Endothelial cell of umbilical vein (primary cell): ENCODE measurements at regions not wholly inside any gene's neighbourhood (a gene's known extent, or its start where the extent isn't known, plus 50 kb on each side); places are given as distances from the start of the nearest gene placed in this dataset.

Experiments
- BruUV-seq: library from RNA; stranded (reverse); fragments of 400-500 nt; replicated peaks from 2 replicates; lab custom pipeline; 2021; lab: Mats Ljungman, UMichigan
- CTCF ChIA-PET: fragments of 300-600, 350-600 bp; sonication (Branson Sonifier 250); formaldehyde crosslinking; loops from one replicate; lab custom pipeline; 2021; ENCODE audit warnings: antibody characterized with exemption, inconsistent platforms; lab: Charles Lee
- POLR2A ChIA-PET: fragments of 300-600, 350-600 bp; sonication (Branson Sonifier 250); formaldehyde crosslinking; loops from one replicate; lab custom pipeline; 2021; ENCODE audit warnings: antibody characterized with exemption, inconsistent platforms; lab: Charles Lee
- DNase-seq: peaks from one replicate; pipeline ENCODE4 v3.0.0-alpha.2; 2011; ENCODE audit warnings: low read depth, low spot score
- FAIRE-seq: peaks from 2 replicates; lab custom pipeline; 2011; peaks lifted over from hg19 to GRCh38; lab: Jason Lieb, UNC
- H2AFZ ChIP-seq: 2 replicates; pipeline ENCODE4 v1.6.0; 2012; ENCODE audit warnings: low read depth, low read length, control low read depth, inconsistent platforms
- H3K27ac ChIP-seq: 2 replicates; pipeline ENCODE4 v1.5.1; 2011; ENCODE audit warnings: low read depth, mild to moderate bottlenecking, control low read depth, low read length, moderate library complexity; ENCODE audit not compliant: insufficient read depth
- H3K27me3 ChIP-seq, 2 experiments: 2 replicates each; pipeline versions ENCODE4 v1.6.0 to v1.6.1; 2011; ENCODE audit warnings: low read length in 2 of 2, mixed read lengths in 1 of 2; ENCODE audit not compliant: control insufficient read depth in 2 of 2, insufficient read depth in 2 of 2
- H3K36me3 ChIP-seq, 2 experiments: 2 replicates in 1 of 2; 3 replicates in 1 of 2; pipeline ENCODE4 v1.5.1; 2011; ENCODE audit warnings: low read length in 2 of 2, mild to moderate bottlenecking in 1 of 2, moderate library complexity in 1 of 2; ENCODE audit not compliant: control insufficient read depth in 2 of 2, insufficient read depth in 2 of 2; ENCODE audit errors: extremely low read depth in 1 of 2
- H3K4me1 ChIP-seq: 3 replicates; pipeline ENCODE4 v1.5.1; 2011; ENCODE audit warnings: mild to moderate bottlenecking, low read length; ENCODE audit not compliant: control insufficient read depth, insufficient read depth; ENCODE audit errors: extremely low read depth
- H3K4me2 ChIP-seq: 2 replicates; pipeline ENCODE4 v1.6.1; 2011; ENCODE audit warnings: low read length, control low read depth, mixed read lengths; ENCODE audit not compliant: insufficient read depth
- H3K4me3 ChIP-seq, 3 experiments: fragments of 200-600 bp in 1 of 3; sonication (generic), shearing (Covaris generic) in 1 of 3; replicated peaks in 1 of 3; 2 replicates each; pipeline ENCODE4 v1.5.1; 2011 to 2016; ENCODE audit warnings: control low read depth in 3 of 3, low read length in 3 of 3, mild to moderate bottlenecking in 2 of 3, inconsistent platforms in 1 of 3, low read depth in 1 of 3, moderate library complexity in 1 of 3; ENCODE audit not compliant: insufficient read depth in 1 of 3
- H3K79me2 ChIP-seq: 2 replicates; pipeline ENCODE4 v1.6.0; 2012; ENCODE audit warnings: low read length, inconsistent platforms; ENCODE audit not compliant: control insufficient read depth, insufficient read depth
- H3K9ac ChIP-seq: replicated peaks from 2 replicates; pipeline ENCODE3; 2011; ENCODE audit warnings: low read length, control low read depth; ENCODE audit not compliant: insufficient read depth; ENCODE audit errors: extremely low read depth
- H3K9me1 ChIP-seq: replicated peaks from 3 replicates; pipeline ENCODE4 v1.6.0; 2011; ENCODE audit warnings: mild to moderate bottlenecking, low read length; ENCODE audit not compliant: control insufficient read depth, insufficient read depth; ENCODE audit errors: extremely low read depth
- H3K9me3 ChIP-seq: replicated peaks from 2 replicates; pipeline ENCODE4 v1.5.1; 2012; ENCODE audit warnings: low read length, inconsistent platforms; ENCODE audit not compliant: control insufficient read depth, insufficient read depth
- H4K20me1 ChIP-seq: replicated peaks from 2 replicates; pipeline ENCODE3; 2011; ENCODE audit warnings: mild to moderate bottlenecking, low read length; ENCODE audit not compliant: control insufficient read depth, insufficient read depth; ENCODE audit errors: extremely low read depth
- CTCF ChIP-seq, 2 donors: IDR thresholded peaks; 1 replicate in 1 of 2; 2 replicates in 1 of 2; pipeline ENCODE4 v1.5.1; 2011; ENCODE audit warnings: low read length in 2 of 2, mild to moderate bottlenecking in 2 of 2, moderate library complexity in 2 of 2, control low read depth in 1 of 2, inconsistent platforms in 1 of 2, low read depth in 1 of 2; ENCODE audit not compliant: insufficient read depth in 1 of 2; ENCODE audit errors: extremely low read depth in 1 of 2
- EZH2 ChIP-seq: IDR thresholded peaks from 2 replicates; pipeline ENCODE4 v1.6.1; 2012; ENCODE audit warnings: borderline replicate concordance, low read depth, mild to moderate bottlenecking, moderate library complexity, low read length, inconsistent platforms; ENCODE audit not compliant: severe bottlenecking
- JUN ChIP-seq: IDR thresholded peaks from 2 replicates; pipeline ENCODE4 v1.6.1; 2011; ENCODE audit warnings: borderline replicate concordance, low read depth; ENCODE audit not compliant: insufficient read length, insufficient read depth
- MYC ChIP-seq: IDR thresholded peaks from one replicate; pipeline ENCODE4 v1.6.1; 2011; ENCODE audit warnings: mild to moderate bottlenecking, low read depth, low read length
- POLR2A ChIP-seq: IDR thresholded peaks from 2 replicates; pipeline ENCODE4 v1.6.1; 2012; ENCODE audit warnings: low read depth, mild to moderate bottlenecking, control low read depth, low read length
- POLR2AphosphoS5 ChIP-seq: IDR thresholded peaks from 2 replicates; pipeline ENCODE4 v1.6.1; 2012; ENCODE audit warnings: low read depth, mild to moderate bottlenecking, control low read depth, low read length, moderate library complexity; ENCODE audit not compliant: insufficient read depth
- dilution Hi-C: fragments of 300-500 bp; cut with MboI; formaldehyde crosslinking; loops from one replicate; pipeline ENCODE4 v1.15.0; 2019; ENCODE audit warnings: low sequenced_read_pairs; ENCODE audit not compliant: extremely low pct_ligation_motif_present
- intact Hi-C: fragments of 100-400 bp; cut with micrococcal nuclease; formaldehyde crosslinking; loops from one replicate; pipeline ENCODE4 v1.10.0; 2022

- H3K4me2 ChIP-seq, result no peak overlapping the region
- H4K20me1 ChIP-seq, result no peaks in the 10 kb centered on the region
- ChIA-PET CTCF (interaction anchor here (0.8 kb wide), 1 partner anchor 9 kb away, joined by 3 read pairs; no protein-coding TSS in a partner anchor), POLR2A (no interaction called here)
- H3K36me3 ChIP-seq, result no peaks in the 10 kb centered on the region
- no peaks in the 10 kb centered on the region for H3K79me2 ChIP-seq
- FAIRE-seq, result no peak
- TF ChIP-seq CTCF (IDR thresholded peaks at IDR 0.05; ENCODE audit: extremely low read depth in 1 of 2, insufficient read depth in 1 of 2, low read depth in 1 of 2, low read length in 2 of 2), result no peak
- TF ChIP-seq MYC, result no peak
- TF ChIP-seq POLR2A, result no peak
- no peak for TF ChIP-seq JUN
- TF ChIP-seq POLR2AphosphoS5, result no peak
- TF ChIP-seq EZH2, result no peak
- no peaks in the 10 kb centered on the region for H3K4me1 ChIP-seq
- H3K9me1 ChIP-seq, result no peaks in the 10 kb centered on the region
- no TSS peak for BruUV-seq
- DNase-seq, result no peak
- H3K9ac ChIP-seq, result no peak overlapping the region
- H3K27ac ChIP-seq, result no peak overlapping the region
- intact Hi-C loops (no loop called here), dilution Hi-C loops (no loop called here)
- no peaks in the 10 kb centered on the region for H3K9me3 ChIP-seq
- H3K27me3 ChIP-seq, result no peaks in the 10 kb centered on the region
- H3K4me3 ChIP-seq, result no peak overlapping the region
- no peak overlapping the region for H2AFZ ChIP-seq
Observed at GRCh38 chr10:44016589-44017482, 368.1 kb downstream of the CXCL12 start.
